DMS114 treated with DMSO at 0.1 percent for 48 hours (cell line): ENCODE measurements at regions not wholly inside any gene's neighbourhood (a gene's known extent, or its start where the extent isn't known, plus 50 kb on each side); places are given as distances from the start of the nearest gene placed in this dataset.

ENCODE experiments used
- DNase-seq: peaks from one replicate; lab custom pipeline; 2025; ENCODE audit not compliant: unreplicated experiment; lab: John Stamatoyannopoulos, UW

DNA sequence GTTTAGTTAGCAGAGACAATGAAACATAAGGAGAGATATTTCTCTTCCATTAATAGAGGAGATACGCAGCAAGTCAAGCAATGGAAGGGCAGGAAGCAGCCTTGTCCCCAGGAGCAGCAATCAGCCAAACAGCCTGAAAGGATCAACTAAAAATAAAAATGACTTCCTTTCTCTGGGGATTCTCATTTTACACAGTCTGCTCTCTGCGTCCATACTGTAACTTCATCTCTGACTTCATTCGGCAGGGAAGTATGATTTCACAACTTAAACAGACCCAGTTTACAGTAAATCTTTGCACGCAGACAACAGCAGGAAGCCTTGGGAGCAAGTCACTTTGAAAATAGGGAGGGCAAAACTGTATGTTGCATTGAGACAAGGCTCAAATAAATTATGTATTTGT is 826.7 kb downstream of the DIAPH3 start:
- DNase-seq = no peak

DNA sequence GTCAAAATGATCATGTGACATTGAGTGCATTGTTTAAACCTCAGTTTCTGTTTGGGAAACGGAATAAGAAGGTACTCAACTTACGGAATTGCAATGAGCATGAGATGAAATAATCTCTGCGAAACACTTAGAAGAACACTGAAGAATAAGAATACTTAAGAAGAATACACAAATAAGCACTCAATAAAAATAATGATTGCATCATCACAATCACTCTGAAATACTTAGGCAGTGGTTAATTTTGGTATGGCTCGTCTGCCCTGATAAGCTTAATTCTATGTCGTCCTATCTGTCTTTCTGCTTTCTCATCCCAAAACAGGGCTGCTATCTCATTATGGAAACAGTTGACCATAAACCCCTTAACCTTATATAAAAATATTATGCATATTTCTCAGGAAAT is 823.6 kb downstream of the DIAPH3 start:
- DNase-seq = no peak

DNA sequence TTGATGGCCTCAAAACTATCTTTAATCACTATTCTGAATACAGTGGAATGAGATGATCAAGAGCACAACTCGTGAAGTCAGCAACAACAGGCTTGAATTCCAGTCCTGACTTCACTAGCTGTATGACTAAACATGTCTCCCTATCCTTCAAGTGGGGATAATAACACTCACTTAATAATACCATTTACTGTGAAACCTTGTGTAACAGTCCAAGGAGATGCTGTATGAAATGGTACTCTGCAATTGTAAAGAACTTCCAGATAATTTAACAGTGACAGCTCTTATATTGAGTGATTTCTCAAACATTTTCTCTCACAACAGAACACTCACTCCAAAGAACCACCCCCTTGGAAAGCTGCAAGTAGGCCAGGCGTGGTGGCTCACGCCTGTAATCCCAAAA is 823.1 kb downstream of the DIAPH3 start:
- no peak for DNase-seq

DNA sequence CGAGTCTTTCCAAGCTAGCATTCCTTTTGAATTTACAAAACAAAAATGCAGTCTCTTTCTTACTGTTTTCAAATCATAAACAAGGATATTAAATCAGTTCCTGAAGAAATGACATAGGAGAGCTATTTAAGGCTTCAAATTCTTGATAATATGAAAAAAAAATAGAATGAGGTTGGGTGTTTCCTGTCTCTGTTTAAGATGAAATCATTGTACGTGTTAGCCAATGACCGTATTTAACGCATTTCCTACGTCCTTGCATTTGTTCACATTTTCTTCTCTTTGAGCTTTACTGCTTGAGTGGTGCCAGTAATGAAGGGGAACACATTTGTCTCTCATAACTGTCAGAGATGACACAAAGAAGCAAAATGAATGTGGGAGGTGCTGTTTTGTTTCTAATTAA is 821.3 kb downstream of the DIAPH3 start:
- no peak for DNase-seq

DNA sequence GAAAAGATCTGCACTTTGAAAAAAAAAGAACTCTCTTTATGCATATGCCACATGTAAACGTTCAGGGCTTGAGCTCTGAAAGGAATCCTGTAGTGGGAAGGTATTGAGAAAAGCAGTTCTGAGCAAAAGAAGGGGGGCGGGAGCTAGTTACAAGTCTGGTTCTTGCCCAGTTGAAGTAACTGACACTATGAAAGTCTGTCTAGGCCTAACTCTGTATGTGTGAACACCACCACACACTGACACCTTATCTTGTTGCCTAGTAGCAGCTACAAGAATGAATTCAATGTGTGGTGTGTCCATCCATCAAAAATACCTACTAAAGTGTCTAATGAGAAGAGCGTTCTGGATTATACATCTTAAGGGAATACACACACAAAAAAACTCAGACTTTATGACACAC is 820.6 kb downstream of the DIAPH3 start:
- no peak for DNase-seq

DNA sequence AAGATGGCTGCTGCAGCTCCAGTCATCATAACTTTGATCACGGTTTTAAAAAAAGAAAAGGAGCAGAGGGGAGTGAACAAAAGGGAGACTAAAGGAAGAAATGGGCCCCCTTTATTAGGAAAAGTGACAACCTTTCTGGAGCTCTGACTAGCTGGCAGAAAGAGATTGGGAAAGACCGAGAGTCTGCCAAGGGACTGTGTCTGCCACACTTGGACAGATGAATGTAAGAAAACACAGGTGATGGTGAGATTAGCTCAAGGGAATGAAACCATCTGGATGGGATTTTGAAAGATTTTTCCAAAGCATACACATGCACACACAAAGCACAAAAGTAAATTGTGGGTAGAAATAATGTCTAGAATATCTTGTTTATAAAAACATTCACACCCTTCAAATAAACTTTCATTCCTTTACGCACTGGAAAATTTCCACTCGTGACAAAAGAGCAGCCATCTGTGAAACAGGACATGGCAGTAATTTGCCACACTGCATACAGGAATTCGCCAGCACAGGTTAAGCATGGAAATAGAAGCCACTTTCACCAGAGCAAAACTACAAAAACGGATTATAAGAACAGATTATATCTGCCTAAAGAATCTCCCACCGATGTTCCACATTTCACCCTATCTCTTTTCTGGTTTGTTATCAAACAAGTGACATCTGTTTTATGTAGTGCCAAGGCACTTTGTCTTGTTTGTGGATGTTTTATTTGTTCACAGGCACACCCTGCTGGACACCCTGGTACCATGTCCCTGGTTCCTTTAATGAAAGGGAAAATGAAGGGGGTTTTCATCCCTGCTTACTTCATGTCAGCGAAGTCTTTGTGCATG is 819.5 kb downstream of the DIAPH3 start:
- no peak for DNase-seq

DNA sequence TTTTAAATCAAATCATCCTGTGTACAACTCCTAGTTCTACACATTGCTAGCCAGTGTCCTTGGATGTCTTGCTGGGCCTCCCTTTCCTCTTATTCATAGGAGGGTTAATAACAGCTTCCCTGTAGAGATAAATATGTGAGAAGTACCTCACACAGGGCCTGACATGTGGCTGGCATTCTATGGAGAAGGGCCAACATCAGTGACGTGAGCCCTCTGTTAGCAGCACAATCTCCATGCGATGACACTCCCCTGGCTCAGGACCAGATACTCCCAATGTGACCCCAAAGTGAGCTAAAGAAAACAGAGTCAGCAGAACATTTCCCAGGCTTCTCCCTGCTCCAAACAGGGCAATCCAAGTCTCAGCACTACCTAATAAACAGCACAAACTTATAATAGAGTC is 818.4 kb downstream of the DIAPH3 start:
- no peak for DNase-seq

DNA sequence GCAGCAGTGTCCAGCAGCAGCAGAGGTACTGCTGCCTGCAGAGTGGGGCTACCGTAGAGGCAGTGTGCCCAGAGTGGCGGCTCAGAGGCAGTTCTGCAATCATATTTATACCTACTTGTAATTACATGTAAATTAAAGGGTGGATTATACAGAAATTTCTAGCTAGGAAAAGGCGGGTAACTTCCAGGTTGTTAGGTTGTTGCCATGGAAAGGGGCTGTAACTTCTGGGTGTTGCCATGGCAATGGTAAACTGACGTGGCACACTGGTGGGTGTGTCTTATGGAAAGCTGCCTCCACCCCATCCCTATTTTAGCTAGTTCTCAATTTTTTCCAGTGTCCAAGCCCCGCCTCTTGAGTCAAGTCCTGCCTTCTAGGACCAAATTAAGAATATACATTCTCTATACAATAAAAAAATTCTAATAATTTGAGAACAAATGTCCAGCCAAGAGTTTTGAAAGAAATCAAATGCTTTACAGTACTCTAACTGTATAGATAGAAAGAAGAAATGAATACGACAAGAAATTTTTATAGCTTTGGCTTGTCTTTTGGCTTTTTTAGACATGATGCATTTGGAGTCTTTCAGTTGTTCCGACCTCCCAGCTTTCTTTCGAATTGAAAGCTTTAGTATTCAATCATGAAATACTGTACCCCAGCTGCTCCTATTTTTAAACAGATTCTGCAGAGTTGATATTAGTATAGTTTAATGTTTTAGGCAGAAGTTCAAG is 816.6 kb downstream of the DIAPH3 start:
- DNase-seq = no peak

DNA sequence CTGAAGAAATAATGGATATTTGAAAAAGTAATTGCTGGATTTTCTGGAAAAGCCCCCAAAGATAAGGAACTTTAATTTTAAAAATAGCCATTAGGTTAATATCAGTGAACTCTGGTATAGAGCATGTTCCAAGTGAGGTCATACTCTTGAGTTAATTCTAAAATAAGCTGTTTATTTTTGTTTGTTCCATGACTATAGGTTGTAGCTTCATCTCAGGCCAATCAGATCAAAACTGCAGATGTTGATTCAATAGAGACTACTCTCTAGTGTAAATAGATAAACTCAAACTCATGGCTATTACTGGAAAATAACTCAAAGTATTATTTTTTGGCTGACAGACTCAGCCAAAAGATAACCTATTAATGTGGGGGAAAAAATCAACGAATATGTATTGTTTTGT is 815.1 kb downstream of the DIAPH3 start:
- no peak for DNase-seq

DNA sequence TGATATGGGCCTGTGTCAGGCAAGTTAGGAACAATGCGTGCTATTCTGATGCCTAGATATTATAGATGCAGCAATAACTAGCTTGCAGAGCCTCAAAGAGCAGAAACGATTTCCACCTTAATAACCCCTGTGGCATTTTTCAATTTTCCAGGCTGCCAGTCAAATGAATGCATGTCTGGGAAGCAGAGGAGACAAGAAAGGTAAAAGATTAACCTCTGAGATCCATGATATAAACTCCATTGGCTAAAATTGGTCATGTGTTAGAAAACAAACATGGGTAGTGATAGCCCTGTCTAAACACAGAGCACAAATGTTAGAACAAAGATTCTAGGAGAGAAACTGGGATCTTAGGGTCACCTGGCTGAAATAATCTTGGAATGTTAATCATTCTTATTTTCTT is 811.1 kb downstream of the DIAPH3 start:
- no peak for DNase-seq

DNA sequence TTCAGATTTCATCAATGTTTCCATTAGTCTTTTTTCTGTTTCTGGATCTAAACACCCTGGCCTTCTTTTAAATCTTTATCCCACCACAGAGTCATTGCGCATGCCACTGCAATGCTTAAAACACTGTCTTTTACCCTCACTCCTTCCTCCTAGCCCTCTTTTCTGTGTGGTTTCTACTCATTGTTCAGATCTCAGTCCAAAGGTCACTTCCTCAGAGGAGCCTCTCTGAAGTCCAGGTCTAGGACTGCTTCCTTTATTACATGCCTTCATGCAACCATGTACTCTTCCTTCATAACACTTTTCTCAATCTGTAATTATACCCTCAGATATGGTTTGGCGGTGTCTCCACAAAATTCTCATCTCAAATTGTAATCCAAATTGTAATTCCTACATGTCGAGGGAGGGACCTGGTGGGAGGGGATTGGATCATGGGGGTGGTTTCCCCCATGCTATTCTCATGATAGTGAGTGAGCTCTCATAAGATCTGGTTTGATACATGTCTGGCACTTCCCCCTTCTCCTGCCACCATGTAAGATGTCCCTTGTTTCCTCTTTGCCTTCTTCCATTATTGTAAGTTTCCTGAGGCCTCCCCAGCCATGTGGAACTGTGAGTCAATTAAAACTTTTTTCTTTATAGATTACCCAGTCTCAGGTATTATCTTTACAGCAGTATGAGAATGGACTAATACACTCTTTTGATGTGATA is 808.9 kb downstream of the DIAPH3 start:
- no peak for DNase-seq

DNA sequence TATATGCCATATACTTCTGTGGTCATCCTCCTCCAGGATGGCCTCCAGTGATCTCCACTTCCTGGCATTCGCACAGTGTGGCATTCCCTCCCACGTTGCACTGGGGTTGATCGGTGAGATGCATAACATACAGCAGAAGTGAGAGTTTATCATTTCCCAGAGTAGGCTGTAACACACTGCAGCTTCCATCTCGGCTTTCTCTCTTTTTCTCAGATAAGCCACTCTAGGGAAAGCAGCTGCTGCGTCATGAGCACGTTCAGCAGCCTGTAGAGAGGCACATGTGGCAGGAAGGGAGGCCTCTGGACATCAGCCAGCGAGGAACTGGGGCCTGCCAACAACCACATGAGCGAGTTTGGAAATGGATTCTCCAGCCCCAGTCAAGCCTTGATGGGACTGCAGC is 807.1 kb downstream of the DIAPH3 start:
- DNase-seq = no peak

DNA sequence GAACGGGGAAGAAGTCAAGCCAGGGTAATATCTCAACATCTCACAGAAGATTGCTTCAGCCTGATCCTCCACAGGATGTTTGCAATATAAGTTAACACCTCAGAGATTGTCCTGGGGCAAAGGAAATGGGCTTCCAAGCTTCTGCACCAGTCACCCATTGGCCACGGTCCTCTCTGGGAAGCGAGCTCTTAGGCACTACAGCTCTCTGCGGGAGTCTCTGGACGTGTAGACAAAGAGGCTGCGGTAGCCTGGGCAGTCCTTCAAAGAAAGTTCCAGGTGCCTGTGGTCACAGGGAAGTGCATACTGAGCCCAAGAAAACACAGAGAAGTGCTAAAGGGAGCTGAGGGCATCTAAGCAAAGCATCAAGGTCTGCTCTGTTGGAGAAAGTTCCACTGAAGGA is 805.7 kb downstream of the DIAPH3 start:
- no peak for DNase-seq

DNA sequence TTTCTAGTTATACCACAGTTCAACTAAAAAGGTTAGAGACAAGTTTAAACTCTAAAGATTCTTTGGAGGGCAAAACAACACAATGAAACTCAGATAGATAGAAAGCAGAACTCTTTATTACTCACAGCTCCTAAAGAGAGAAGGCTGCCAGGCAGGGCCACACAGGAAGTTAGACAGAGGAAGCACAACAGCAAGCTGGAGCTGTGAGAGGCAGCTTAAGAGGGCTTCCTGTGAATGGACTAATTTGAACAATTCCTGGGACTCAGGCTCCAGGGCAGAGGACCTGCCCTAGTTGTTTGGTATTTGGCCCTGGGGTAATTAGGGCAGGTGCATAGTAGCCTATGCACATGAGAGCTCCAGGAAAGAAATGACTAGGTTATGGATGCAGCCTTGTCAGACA is 803.6 kb downstream of the DIAPH3 start:
- no peak for DNase-seq

DNA sequence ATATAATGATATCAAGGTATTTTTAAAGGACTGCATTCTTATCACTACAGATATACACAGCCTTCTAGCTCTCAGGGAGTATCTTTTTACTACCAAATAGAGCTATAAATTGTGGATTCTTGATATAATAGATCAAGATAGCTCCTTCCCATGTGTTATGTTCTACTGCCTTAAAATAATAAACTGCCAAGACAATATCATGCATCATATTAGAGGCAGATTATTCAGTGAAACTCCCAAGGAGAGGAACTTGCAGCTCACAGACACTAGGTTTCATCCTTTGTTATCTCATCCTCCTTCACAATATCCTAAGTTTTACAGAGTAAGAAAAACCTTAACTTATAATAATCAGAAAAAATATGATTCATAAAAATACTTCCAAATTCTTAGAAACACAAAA is 802.8 kb downstream of the DIAPH3 start:
- no peak for DNase-seq

DNA sequence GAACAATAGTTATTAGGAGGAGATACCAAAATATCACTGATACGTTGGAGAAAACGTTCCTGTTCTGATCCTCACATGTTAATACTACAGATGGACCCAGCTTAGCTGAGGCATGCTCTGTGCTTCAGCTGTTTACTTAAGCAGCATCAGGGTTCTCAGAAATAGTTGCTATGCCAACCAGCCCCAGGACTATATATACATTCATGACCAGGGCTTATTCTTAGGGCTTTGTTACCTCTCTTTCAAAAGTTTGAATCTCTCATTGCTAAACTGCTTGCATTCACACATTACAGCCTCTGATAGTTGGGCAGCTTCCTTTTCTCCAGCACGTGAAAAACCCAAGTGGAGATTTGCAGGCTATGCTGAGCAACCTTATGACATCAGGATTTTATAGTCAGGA is 800.4 kb downstream of the DIAPH3 start:
- DNase-seq = no peak

DNA sequence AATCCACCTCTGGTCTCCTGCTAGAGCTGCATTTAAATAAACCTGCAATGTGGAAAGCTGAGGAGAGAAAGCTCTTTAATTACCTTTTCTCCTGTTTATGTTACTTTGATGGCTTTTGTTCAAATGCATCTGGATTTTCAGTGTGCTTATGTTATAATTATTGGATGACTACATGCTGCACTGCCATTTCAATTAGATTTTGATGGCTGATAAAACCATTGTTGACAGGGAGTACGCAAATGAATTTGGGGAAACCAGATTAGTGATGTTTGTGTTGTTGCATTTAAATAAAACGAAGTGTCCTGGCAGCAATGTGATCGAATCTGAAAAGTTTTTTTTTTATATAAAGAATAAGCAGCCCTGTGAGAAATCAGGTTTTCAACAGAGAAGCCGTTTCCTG is 799.8 kb downstream of the DIAPH3 start:
- no peak for DNase-seq

DNA sequence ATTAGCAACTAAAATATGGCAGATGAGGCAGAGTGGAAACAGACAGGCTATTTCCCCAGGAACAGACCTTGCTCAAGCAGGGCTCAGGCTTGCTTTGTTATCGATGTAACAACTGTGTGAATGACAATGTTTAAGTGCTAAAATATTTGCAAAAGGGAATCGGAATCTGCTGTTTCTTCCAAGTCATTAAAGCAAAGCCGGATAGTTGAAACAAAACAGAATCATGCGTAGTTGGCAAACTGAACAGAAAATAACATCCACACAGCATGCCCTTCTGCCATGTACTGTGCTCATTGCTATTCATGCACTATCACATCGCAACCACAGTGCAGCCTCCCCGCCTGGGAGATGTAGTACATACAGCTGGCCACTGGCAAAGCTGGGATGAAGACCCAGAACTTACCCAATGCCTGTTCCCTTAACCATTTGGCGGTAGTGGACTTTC is 799.1 kb downstream of the DIAPH3 start:
- DNase-seq = no peak

DNA sequence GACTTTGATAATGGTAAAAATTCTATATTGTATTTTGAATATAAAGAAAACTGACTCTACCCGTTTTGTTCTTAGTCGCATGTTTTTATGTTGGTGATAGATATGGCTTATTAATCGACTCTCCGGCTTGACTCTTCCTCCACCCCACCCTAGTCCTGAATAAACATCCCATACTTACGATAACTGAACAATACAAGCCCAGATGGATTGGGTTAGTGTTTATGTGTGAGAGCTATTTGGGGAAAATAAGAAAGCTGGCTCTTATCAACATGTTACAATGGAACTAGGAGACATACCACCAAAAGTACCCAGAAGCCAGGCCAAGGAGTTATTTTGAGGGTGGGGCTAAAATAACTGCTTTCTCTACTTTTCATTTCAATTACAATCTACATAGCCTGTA is 796.3 kb downstream of the DIAPH3 start:
- no peak for DNase-seq

DNA sequence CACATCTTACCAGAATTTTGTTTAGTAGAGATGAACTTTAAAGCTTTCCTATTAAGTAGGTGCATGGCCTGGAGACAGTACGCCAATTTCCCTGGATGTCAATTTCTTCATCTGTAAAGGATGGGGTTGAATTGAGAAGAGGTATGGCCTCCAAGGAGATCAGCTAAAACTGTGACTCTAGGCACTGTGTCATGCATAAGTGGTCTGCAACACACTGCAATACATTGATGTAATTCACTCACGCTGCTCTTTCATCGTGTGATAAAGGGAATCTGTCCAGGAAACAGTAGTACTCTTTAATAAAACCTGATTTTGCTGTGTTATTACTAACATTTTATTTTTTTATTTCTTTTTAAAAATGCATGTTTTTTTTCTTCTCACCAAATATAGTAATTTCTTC is 795.8 kb downstream of the DIAPH3 start:
- DNase-seq = no peak

DNA sequence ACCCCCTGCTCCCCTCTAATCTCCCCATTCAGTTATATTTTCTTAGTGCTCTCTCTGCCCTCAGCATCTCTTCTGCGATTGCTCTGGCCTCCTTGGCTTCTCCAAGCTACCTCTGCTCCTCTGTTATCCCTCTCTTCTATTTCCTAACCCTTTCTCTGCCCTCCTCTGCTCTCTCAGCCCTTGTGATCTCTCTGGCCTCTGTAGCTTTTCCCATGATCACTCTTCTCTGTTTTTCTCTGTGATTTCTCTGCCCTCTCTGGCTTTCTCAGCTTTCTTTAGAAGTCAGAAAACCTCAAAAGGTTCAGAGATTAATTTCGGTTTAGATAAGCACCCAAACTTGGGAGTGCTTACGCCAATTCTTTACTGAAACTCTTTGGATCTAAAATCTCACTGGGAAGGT is 795.0 kb downstream of the DIAPH3 start:
- no peak for DNase-seq

DNA sequence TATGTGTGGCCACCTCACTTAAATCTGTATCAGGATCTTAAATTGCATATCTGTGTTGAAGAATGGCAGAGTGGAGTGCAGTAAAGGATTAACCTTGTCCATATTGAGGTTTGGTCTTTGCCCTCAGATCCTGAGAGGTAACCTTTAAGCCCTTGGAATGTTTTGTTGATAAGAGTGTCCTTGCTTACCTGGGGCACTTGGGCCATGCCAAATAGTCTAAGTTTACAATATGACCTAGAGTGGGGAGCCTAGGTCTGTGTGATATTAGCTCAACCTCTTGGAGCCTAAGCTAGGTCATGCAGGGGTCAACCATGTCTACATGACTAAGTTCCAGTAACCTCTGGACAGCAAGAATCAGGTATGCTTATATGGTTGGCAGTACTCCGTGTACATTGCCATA is 792.5 kb downstream of the DIAPH3 start:
- DNase-seq = no peak
